GM23338 (cell line): ENCODE measurements at regions not wholly inside any gene's neighbourhood (a gene's known extent, or its start where the extent isn't known, plus 50 kb on each side); places are given as distances from the start of the nearest gene placed in this dataset.

Experiments
- CREB1 ChIP-seq: fragments of 250-450 bp; sonication (Bioruptor Pico); IDR thresholded peaks from 2 replicates; pipeline ENCODE4 v1.5.0; 2020; ENCODE audit warnings: low read depth, mild to moderate bottlenecking, moderate library complexity
- EZH2 ChIP-seq: fragments of 200-600 bp; sonication (generic); IDR thresholded peaks from one replicate; pipeline ENCODE4 v1.8.0; 2017; ENCODE audit warnings: antibody characterized with exemption, mild to moderate bottlenecking, low read depth; ENCODE audit not compliant: unreplicated experiment
- EZH2phosphoT487 ChIP-seq: fragments of 200-600 bp; sonication (generic); IDR thresholded peaks from one replicate; pipeline ENCODE4 v1.8.1; 2018; ENCODE audit warnings: antibody characterized with exemption; ENCODE audit not compliant: unreplicated experiment
- JUNB ChIP-seq: IDR thresholded peaks from one replicate; pipeline ENCODE4 v1.6.1; 2016; ENCODE audit warnings: antibody characterized with exemption; ENCODE audit not compliant: unreplicated experiment
- NANOG ChIP-seq: IDR thresholded peaks from 2 replicates; pipeline ENCODE4 v1.6.1; 2016; ENCODE audit warnings: antibody characterized with exemption, borderline replicate concordance
- POLR2AphosphoS5 ChIP-seq: IDR thresholded peaks from 2 replicates; pipeline ENCODE4 v1.6.1; 2016; ENCODE audit warnings: antibody characterized with exemption, low read depth
- STAT1 ChIP-seq: IDR thresholded peaks from one replicate; pipeline ENCODE4 v1.6.1; 2016; ENCODE audit warnings: antibody characterized with exemption; ENCODE audit not compliant: unreplicated experiment
- ZNF114 ChIP-seq: fragments of 250-450 bp; sonication (Bioruptor Pico); IDR thresholded peaks from 2 replicates; pipeline ENCODE4 v1.5.0; 2020; ENCODE audit warnings: mild to moderate bottlenecking, moderate library complexity
- ZNF331 ChIP-seq: fragments of 250-450 bp; sonication (Bioruptor Pico); IDR thresholded peaks from 2 replicates; pipeline ENCODE4 v1.5.0; 2020; ENCODE audit warnings: low read depth, mild to moderate bottlenecking, moderate library complexity
- TF ChIP-seq, protein P1 (sequence below), 2 experiments: fragments of 200-600 bp in 1 of 2; sonication (generic) in 1 of 2; conservative IDR thresholded peaks; 2 replicates each; pipeline versions ENCODE4 v1.5.1 to v1.6.1; 2016 to 2017; ENCODE audit warnings: antibody characterized with exemption in 2 of 2, low read depth in 2 of 2, mild to moderate bottlenecking in 2 of 2, moderate library complexity in 1 of 2
- TF ChIP-seq, protein P2 (sequence below): IDR thresholded peaks from one replicate; pipeline ENCODE4 v1.6.1; 2018; ENCODE audit warnings: antibody characterized with exemption; ENCODE audit not compliant: unreplicated experiment
- TF ChIP-seq, protein P3 (sequence below): IDR thresholded peaks from 2 replicates; pipeline ENCODE4 v1.6.1; 2016; ENCODE audit warnings: antibody characterized with exemption
- TF ChIP-seq, protein P4 (sequence below): fragments of 250-450 bp; sonication (Bioruptor Pico); IDR thresholded peaks from 2 replicates; pipeline ENCODE4 v1.5.0; 2020; ENCODE audit warnings: mild to moderate bottlenecking, moderate library complexity

DNA sequence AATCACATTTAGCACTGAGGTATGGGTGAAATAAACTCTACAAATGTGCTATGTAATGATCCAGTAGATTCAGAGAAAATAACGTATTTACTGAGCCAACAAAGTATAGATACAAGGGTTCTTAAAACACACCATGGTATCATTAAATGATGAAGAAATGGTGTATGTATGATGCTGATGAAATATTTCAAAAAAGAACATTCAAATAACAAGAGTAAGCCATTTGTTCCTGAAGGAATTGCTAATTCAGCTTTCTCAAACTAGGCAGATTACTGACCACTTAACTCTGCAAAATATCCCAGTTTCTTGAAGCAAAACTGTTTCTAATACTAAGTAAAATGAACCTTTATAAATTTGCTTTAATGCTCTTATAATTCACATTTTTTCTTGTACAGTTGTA, 97.6 kb upstream of the IFNE start:
- TF ChIP-seq, protein P1, sequence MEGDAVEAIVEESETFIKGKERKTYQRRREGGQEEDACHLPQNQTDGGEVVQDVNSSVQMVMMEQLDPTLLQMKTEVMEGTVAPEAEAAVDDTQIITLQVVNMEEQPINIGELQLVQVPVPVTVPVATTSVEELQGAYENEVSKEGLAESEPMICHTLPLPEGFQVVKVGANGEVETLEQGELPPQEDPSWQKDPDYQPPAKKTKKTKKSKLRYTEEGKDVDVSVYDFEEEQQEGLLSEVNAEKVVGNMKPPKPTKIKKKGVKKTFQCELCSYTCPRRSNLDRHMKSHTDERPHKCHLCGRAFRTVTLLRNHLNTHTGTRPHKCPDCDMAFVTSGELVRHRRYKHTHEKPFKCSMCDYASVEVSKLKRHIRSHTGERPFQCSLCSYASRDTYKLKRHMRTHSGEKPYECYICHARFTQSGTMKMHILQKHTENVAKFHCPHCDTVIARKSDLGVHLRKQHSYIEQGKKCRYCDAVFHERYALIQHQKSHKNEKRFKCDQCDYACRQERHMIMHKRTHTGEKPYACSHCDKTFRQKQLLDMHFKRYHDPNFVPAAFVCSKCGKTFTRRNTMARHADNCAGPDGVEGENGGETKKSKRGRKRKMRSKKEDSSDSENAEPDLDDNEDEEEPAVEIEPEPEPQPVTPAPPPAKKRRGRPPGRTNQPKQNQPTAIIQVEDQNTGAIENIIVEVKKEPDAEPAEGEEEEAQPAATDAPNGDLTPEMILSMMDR (conservative IDR thresholded peaks at IDR 0.05; ENCODE audit: low read depth in 2 of 2) = no peak
- TF ChIP-seq POLR2AphosphoS5 = no peak
- TF ChIP-seq, protein P2, sequence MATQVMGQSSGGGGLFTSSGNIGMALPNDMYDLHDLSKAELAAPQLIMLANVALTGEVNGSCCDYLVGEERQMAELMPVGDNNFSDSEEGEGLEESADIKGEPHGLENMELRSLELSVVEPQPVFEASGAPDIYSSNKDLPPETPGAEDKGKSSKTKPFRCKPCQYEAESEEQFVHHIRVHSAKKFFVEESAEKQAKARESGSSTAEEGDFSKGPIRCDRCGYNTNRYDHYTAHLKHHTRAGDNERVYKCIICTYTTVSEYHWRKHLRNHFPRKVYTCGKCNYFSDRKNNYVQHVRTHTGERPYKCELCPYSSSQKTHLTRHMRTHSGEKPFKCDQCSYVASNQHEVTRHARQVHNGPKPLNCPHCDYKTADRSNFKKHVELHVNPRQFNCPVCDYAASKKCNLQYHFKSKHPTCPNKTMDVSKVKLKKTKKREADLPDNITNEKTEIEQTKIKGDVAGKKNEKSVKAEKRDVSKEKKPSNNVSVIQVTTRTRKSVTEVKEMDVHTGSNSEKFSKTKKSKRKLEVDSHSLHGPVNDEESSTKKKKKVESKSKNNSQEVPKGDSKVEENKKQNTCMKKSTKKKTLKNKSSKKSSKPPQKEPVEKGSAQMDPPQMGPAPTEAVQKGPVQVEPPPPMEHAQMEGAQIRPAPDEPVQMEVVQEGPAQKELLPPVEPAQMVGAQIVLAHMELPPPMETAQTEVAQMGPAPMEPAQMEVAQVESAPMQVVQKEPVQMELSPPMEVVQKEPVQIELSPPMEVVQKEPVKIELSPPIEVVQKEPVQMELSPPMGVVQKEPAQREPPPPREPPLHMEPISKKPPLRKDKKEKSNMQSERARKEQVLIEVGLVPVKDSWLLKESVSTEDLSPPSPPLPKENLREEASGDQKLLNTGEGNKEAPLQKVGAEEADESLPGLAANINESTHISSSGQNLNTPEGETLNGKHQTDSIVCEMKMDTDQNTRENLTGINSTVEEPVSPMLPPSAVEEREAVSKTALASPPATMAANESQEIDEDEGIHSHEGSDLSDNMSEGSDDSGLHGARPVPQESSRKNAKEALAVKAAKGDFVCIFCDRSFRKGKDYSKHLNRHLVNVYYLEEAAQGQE = no peak
- no peak for TF ChIP-seq STAT1
- no peak for TF ChIP-seq EZH2
- no peak for TF ChIP-seq EZH2phosphoT487
- TF ChIP-seq CREB1 (CRISPR knock-in tag) = no peak
- TF ChIP-seq JUNB = no peak
- no peak for TF ChIP-seq NANOG
- no peak for TF ChIP-seq ZNF331
- TF ChIP-seq, protein P3, sequence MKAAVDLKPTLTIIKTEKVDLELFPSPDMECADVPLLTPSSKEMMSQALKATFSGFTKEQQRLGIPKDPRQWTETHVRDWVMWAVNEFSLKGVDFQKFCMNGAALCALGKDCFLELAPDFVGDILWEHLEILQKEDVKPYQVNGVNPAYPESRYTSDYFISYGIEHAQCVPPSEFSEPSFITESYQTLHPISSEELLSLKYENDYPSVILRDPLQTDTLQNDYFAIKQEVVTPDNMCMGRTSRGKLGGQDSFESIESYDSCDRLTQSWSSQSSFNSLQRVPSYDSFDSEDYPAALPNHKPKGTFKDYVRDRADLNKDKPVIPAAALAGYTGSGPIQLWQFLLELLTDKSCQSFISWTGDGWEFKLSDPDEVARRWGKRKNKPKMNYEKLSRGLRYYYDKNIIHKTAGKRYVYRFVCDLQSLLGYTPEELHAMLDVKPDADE = no peak
- TF ChIP-seq ZNF114 (CRISPR knock-in tag) = no peak
- TF ChIP-seq, protein P4, sequence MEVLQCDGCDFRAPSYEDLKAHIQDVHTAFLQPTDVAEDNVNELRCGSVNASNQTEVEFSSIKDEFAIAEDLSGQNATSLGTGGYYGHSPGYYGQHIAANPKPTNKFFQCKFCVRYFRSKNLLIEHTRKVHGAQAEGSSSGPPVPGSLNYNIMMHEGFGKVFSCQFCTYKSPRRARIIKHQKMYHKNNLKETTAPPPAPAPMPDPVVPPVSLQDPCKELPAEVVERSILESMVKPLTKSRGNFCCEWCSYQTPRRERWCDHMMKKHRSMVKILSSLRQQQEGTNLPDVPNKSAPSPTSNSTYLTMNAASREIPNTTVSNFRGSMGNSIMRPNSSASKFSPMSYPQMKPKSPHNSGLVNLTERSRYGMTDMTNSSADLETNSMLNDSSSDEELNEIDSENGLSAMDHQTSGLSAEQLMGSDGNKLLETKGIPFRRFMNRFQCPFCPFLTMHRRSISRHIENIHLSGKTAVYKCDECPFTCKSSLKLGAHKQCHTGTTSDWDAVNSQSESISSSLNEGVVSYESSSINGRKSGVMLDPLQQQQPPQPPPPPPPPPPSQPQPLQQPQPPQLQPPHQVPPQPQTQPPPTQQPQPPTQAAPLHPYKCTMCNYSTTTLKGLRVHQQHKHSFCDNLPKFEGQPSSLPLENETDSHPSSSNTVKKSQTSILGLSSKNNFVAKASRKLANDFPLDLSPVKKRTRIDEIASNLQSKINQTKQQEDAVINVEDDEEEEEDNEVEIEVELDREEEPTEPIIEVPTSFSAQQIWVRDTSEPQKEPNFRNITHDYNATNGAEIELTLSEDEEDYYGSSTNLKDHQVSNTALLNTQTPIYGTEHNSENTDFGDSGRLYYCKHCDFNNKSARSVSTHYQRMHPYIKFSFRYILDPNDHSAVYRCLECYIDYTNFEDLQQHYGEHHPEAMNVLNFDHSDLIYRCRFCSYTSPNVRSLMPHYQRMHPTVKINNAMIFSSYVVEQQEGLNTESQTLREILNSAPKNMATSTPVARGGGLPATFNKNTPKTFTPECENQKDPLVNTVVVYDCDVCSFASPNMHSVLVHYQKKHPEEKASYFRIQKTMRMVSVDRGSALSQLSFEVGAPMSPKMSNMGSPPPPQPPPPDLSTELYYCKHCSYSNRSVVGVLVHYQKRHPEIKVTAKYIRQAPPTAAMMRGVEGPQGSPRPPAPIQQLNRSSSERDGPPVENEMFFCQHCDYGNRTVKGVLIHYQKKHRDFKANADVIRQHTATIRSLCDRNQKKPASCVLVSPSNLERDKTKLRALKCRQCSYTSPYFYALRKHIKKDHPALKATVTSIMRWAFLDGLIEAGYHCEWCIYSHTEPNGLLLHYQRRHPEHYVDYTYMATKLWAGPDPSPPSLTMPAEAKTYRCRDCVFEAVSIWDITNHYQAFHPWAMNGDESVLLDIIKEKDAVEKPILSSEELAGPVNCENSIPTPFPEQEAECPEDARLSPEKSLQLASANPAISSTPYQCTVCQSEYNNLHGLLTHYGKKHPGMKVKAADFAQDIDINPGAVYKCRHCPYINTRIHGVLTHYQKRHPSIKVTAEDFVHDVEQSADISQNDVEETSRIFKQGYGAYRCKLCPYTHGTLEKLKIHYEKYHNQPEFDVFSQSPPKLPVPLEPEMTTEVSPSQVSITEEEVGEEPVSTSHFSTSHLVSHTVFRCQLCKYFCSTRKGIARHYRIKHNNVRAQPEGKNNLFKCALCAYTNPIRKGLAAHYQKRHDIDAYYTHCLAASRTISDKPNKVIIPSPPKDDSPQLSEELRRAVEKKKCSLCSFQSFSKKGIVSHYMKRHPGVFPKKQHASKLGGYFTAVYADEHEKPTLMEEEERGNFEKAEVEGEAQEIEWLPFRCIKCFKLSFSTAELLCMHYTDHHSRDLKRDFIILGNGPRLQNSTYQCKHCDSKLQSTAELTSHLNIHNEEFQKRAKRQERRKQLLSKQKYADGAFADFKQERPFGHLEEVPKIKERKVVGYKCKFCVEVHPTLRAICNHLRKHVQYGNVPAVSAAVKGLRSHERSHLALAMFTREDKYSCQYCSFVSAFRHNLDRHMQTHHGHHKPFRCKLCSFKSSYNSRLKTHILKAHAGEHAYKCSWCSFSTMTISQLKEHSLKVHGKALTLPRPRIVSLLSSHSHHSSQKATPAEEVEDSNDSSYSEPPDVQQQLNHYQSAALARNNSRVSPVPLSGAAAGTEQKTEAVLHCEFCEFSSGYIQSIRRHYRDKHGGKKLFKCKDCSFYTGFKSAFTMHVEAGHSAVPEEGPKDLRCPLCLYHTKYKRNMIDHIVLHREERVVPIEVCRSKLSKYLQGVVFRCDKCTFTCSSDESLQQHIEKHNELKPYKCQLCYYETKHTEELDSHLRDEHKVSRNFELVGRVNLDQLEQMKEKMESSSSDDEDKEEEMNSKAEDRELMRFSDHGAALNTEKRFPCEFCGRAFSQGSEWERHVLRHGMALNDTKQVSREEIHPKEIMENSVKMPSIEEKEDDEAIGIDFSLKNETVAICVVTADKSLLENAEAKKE (CRISPR knock-in tag) = no peak
